Endothelial cell of umbilical vein (primary cell): ENCODE measurements at regions not wholly inside any gene's neighbourhood (a gene's known extent, or its start where the extent isn't known, plus 50 kb on each side); places are given as distances from the start of the nearest gene placed in this dataset.

Source experiments
- BruUV-seq: library from RNA; stranded (reverse); fragments of 400-500 nt; replicated peaks from 2 replicates; lab custom pipeline; 2021; lab: Mats Ljungman, UMichigan
- CTCF ChIA-PET: fragments of 300-600, 350-600 bp; sonication (Branson Sonifier 250); formaldehyde crosslinking; loops from one replicate; lab custom pipeline; 2021; ENCODE audit warnings: antibody characterized with exemption, inconsistent platforms; lab: Charles Lee
- POLR2A ChIA-PET: fragments of 300-600, 350-600 bp; sonication (Branson Sonifier 250); formaldehyde crosslinking; loops from one replicate; lab custom pipeline; 2021; ENCODE audit warnings: antibody characterized with exemption, inconsistent platforms; lab: Charles Lee
- DNase-seq: peaks from one replicate; pipeline ENCODE4 v3.0.0-alpha.2; 2011; ENCODE audit warnings: low read depth, low spot score
- FAIRE-seq: peaks from 2 replicates; lab custom pipeline; 2011; peaks lifted over from hg19 to GRCh38; lab: Jason Lieb, UNC
- H2AFZ ChIP-seq: 2 replicates; pipeline ENCODE4 v1.6.0; 2012; ENCODE audit warnings: low read depth, low read length, control low read depth, inconsistent platforms
- H3K27ac ChIP-seq: 2 replicates; pipeline ENCODE4 v1.5.1; 2011; ENCODE audit warnings: low read depth, mild to moderate bottlenecking, control low read depth, low read length, moderate library complexity; ENCODE audit not compliant: insufficient read depth
- H3K27me3 ChIP-seq, 2 experiments: 2 replicates each; pipeline versions ENCODE4 v1.6.0 to v1.6.1; 2011; ENCODE audit warnings: low read length in 2 of 2, mixed read lengths in 1 of 2; ENCODE audit not compliant: control insufficient read depth in 2 of 2, insufficient read depth in 2 of 2
- H3K36me3 ChIP-seq, 2 experiments: 2 replicates in 1 of 2; 3 replicates in 1 of 2; pipeline ENCODE4 v1.5.1; 2011; ENCODE audit warnings: low read length in 2 of 2, mild to moderate bottlenecking in 1 of 2, moderate library complexity in 1 of 2; ENCODE audit not compliant: control insufficient read depth in 2 of 2, insufficient read depth in 2 of 2; ENCODE audit errors: extremely low read depth in 1 of 2
- H3K4me1 ChIP-seq: 3 replicates; pipeline ENCODE4 v1.5.1; 2011; ENCODE audit warnings: mild to moderate bottlenecking, low read length; ENCODE audit not compliant: control insufficient read depth, insufficient read depth; ENCODE audit errors: extremely low read depth
- H3K4me2 ChIP-seq: 2 replicates; pipeline ENCODE4 v1.6.1; 2011; ENCODE audit warnings: low read length, control low read depth, mixed read lengths; ENCODE audit not compliant: insufficient read depth
- H3K4me3 ChIP-seq, 3 experiments: fragments of 200-600 bp in 1 of 3; sonication (generic), shearing (Covaris generic) in 1 of 3; replicated peaks in 1 of 3; 2 replicates each; pipeline ENCODE4 v1.5.1; 2011 to 2016; ENCODE audit warnings: control low read depth in 3 of 3, low read length in 3 of 3, mild to moderate bottlenecking in 2 of 3, inconsistent platforms in 1 of 3, low read depth in 1 of 3, moderate library complexity in 1 of 3; ENCODE audit not compliant: insufficient read depth in 1 of 3
- H3K79me2 ChIP-seq: 2 replicates; pipeline ENCODE4 v1.6.0; 2012; ENCODE audit warnings: low read length, inconsistent platforms; ENCODE audit not compliant: control insufficient read depth, insufficient read depth
- H3K9ac ChIP-seq: replicated peaks from 2 replicates; pipeline ENCODE3; 2011; ENCODE audit warnings: low read length, control low read depth; ENCODE audit not compliant: insufficient read depth; ENCODE audit errors: extremely low read depth
- H3K9me1 ChIP-seq: replicated peaks from 3 replicates; pipeline ENCODE4 v1.6.0; 2011; ENCODE audit warnings: mild to moderate bottlenecking, low read length; ENCODE audit not compliant: control insufficient read depth, insufficient read depth; ENCODE audit errors: extremely low read depth
- H3K9me3 ChIP-seq: replicated peaks from 2 replicates; pipeline ENCODE4 v1.5.1; 2012; ENCODE audit warnings: low read length, inconsistent platforms; ENCODE audit not compliant: control insufficient read depth, insufficient read depth
- H4K20me1 ChIP-seq: replicated peaks from 2 replicates; pipeline ENCODE3; 2011; ENCODE audit warnings: mild to moderate bottlenecking, low read length; ENCODE audit not compliant: control insufficient read depth, insufficient read depth; ENCODE audit errors: extremely low read depth
- GATA2 ChIP-seq: IDR thresholded peaks from 2 replicates; pipeline ENCODE4 v1.7.0; 2011; ENCODE audit warnings: low read depth, mild to moderate bottlenecking, moderate library complexity, mixed read lengths, low read length; ENCODE audit not compliant: insufficient read length, insufficient read depth
- MYC ChIP-seq: IDR thresholded peaks from one replicate; pipeline ENCODE4 v1.6.1; 2011; ENCODE audit warnings: mild to moderate bottlenecking, low read depth, low read length
- POLR2A ChIP-seq: IDR thresholded peaks from 2 replicates; pipeline ENCODE4 v1.6.1; 2012; ENCODE audit warnings: low read depth, mild to moderate bottlenecking, control low read depth, low read length
- POLR2AphosphoS5 ChIP-seq: IDR thresholded peaks from 2 replicates; pipeline ENCODE4 v1.6.1; 2012; ENCODE audit warnings: low read depth, mild to moderate bottlenecking, control low read depth, low read length, moderate library complexity; ENCODE audit not compliant: insufficient read depth
- dilution Hi-C: fragments of 300-500 bp; cut with MboI; formaldehyde crosslinking; loops from one replicate; pipeline ENCODE4 v1.15.0; 2019; ENCODE audit warnings: low sequenced_read_pairs; ENCODE audit not compliant: extremely low pct_ligation_motif_present
- intact Hi-C: fragments of 100-400 bp; cut with micrococcal nuclease; formaldehyde crosslinking; loops from one replicate; pipeline ENCODE4 v1.10.0; 2022
- TF ChIP-seq, protein P1 (sequence below), 2 donors: IDR thresholded peaks; 1 replicate in 1 of 2; 2 replicates in 1 of 2; pipeline ENCODE4 v1.5.1; 2011; ENCODE audit warnings: low read length in 2 of 2, mild to moderate bottlenecking in 2 of 2, moderate library complexity in 2 of 2, control low read depth in 1 of 2, inconsistent platforms in 1 of 2, low read depth in 1 of 2; ENCODE audit not compliant: insufficient read depth in 1 of 2; ENCODE audit errors: extremely low read depth in 1 of 2
- TF ChIP-seq, protein P2 (sequence below): IDR thresholded peaks from 2 replicates; pipeline ENCODE4 v1.6.1; 2011; ENCODE audit not compliant: insufficient read depth, insufficient read length

DNA sequence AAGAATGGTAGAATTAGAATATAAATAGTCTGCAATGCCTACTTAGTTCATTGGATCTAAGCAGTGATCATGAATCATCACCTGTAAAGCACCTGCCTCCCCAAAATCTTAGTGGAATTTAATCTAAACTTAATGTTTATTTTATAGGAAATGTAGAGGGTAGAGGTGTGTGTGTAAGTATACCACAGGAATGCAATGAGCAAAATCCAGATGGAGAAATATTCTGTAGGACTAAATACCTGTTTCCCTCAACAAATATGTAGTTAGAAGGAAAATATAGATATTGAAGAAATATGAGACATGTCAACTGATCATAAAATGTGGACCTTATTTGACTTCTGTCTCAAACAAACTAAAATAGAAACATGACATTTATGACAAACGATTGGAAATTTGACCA, 839.2 kb upstream of the FBXO33 start:
- H3K9me3 ChIP-seq: no peaks in the 10 kb centered on the region
- H4K20me1 ChIP-seq: no peaks in the 10 kb centered on the region
- dilution Hi-C loops: no loop called here
- no peaks in the 10 kb centered on the region for H3K36me3 ChIP-seq
- BruUV-seq: no TSS peak
- H3K4me2 ChIP-seq: no peak overlapping the region
- no peak for DNase-seq
- no peaks in the 10 kb centered on the region for H3K79me2 ChIP-seq
- TF ChIP-seq, protein P1, sequence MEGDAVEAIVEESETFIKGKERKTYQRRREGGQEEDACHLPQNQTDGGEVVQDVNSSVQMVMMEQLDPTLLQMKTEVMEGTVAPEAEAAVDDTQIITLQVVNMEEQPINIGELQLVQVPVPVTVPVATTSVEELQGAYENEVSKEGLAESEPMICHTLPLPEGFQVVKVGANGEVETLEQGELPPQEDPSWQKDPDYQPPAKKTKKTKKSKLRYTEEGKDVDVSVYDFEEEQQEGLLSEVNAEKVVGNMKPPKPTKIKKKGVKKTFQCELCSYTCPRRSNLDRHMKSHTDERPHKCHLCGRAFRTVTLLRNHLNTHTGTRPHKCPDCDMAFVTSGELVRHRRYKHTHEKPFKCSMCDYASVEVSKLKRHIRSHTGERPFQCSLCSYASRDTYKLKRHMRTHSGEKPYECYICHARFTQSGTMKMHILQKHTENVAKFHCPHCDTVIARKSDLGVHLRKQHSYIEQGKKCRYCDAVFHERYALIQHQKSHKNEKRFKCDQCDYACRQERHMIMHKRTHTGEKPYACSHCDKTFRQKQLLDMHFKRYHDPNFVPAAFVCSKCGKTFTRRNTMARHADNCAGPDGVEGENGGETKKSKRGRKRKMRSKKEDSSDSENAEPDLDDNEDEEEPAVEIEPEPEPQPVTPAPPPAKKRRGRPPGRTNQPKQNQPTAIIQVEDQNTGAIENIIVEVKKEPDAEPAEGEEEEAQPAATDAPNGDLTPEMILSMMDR (IDR thresholded peaks at IDR 0.05; ENCODE audit: extremely low read depth in 1 of 2, insufficient read depth in 1 of 2, low read depth in 1 of 2, low read length in 2 of 2): no peak
- no peaks in the 10 kb centered on the region for H3K9me1 ChIP-seq
- no peaks in the 10 kb centered on the region for H3K27me3 ChIP-seq
- POLR2A ChIA-PET: no interaction called here
- intact Hi-C loops: no loop called here
- CTCF ChIA-PET: no interaction called here
- no peak overlapping the region for H3K9ac ChIP-seq
- no peaks in the 10 kb centered on the region for H3K4me1 ChIP-seq
- no peak overlapping the region for H3K27ac ChIP-seq
- H2AFZ ChIP-seq: no peak overlapping the region
- no peak for FAIRE-seq
- no peak overlapping the region for H3K4me3 ChIP-seq

DNA sequence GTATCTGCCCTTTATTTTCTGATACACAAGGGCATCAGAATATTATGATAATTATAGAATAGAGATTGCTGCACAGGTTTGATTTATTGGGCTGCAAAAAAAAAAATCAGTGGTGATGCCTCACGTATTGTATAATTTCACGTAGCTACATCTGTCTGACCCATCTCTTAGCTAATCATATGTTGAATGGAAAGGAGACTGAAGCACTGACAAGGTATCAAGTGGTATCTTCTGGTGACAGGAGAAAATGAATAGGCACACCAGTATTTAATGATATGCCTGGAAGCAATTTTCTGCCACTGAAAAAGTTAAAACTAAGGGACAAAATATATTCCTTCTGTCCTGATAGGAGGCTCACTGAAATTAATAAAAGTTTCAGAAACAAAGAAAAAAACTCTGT, 837.2 kb upstream of the FBXO33 start:
- H3K9me3 ChIP-seq: no peaks in the 10 kb centered on the region
- no peak overlapping the region for H3K4me2 ChIP-seq
- no peak overlapping the region for H3K27ac ChIP-seq
- H3K9ac ChIP-seq: no peak overlapping the region
- no peaks in the 10 kb centered on the region for H3K4me1 ChIP-seq
- no TSS peak for BruUV-seq
- intact Hi-C loops (no loop called here), dilution Hi-C loops (no loop called here)
- no peaks in the 10 kb centered on the region for H3K36me3 ChIP-seq
- no peak for FAIRE-seq
- H4K20me1 ChIP-seq: no peaks in the 10 kb centered on the region
- no peak for DNase-seq
- ChIA-PET POLR2A (no interaction called here), CTCF (no interaction called here)
- no peak for TF ChIP-seq POLR2A
- no peak for TF ChIP-seq POLR2AphosphoS5
- no peak for TF ChIP-seq GATA2
- TF ChIP-seq, protein P1 (IDR thresholded peaks at IDR 0.05; ENCODE audit: extremely low read depth in 1 of 2, insufficient read depth in 1 of 2, low read depth in 1 of 2, low read length in 2 of 2): no peak
- TF ChIP-seq, protein P2, sequence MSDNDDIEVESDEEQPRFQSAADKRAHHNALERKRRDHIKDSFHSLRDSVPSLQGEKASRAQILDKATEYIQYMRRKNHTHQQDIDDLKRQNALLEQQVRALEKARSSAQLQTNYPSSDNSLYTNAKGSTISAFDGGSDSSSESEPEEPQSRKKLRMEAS: no peak
- TF ChIP-seq MYC: no peak
- no peak overlapping the region for H2AFZ ChIP-seq
- no peak overlapping the region for H3K4me3 ChIP-seq
- H3K9me1 ChIP-seq: no peaks in the 10 kb centered on the region
- no peaks in the 10 kb centered on the region for H3K79me2 ChIP-seq
- no peaks in the 10 kb centered on the region for H3K27me3 ChIP-seq
